ENCODE measurements at regions not wholly inside any gene's neighbourhood (a gene's known extent, or its start where the extent isn't known, plus 50 kb on each side); places are given as distances from the start of the nearest gene placed in this dataset.
"Not testable (repeated sequence)": the region's sequence is repeated elsewhere in the genome, so short reads cannot be mapped to it uniquely, and the experiment has no call there.

DNA sequence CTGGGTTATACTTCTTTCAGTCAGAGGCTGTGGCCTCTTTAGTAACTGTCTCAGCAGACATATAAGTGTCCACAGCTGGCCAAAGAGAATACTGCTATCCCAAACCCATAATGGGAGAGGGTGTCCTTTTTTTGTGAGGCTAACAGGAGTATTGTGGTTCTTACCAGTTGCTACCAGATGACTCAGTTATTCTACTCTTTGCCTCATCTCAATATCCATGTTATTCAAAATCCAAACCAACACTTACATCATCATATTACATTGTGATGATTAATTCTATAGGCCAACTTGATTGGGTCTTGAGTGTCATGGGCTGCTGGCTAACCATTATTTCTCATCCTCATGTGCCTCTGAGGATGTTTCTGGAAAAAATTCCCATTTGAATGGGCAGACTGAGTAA lies 120.9 kb downstream of the TMEM168 start:
- no peak overlapping the region for H3K27ac ChIP-seq
- no peak overlapping the region for H3K4me3 ChIP-seq
- no peaks in the 10 kb centered on the region for H3K27me3 ChIP-seq
- no peaks in the 10 kb centered on the region for H3K9me3 ChIP-seq
- TF ChIP-seq, protein P1, sequence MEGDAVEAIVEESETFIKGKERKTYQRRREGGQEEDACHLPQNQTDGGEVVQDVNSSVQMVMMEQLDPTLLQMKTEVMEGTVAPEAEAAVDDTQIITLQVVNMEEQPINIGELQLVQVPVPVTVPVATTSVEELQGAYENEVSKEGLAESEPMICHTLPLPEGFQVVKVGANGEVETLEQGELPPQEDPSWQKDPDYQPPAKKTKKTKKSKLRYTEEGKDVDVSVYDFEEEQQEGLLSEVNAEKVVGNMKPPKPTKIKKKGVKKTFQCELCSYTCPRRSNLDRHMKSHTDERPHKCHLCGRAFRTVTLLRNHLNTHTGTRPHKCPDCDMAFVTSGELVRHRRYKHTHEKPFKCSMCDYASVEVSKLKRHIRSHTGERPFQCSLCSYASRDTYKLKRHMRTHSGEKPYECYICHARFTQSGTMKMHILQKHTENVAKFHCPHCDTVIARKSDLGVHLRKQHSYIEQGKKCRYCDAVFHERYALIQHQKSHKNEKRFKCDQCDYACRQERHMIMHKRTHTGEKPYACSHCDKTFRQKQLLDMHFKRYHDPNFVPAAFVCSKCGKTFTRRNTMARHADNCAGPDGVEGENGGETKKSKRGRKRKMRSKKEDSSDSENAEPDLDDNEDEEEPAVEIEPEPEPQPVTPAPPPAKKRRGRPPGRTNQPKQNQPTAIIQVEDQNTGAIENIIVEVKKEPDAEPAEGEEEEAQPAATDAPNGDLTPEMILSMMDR (IDR thresholded peaks at IDR 0.05), result no peak
- no peak for TF ChIP-seq EP300 (IDR thresholded peaks at IDR 0.05)
- no peak for TF ChIP-seq POLR2A (IDR thresholded peaks at IDR 0.05)
- H3K4me1 ChIP-seq, result no peaks in the 10 kb centered on the region
- DNase-seq (ENCODE audit: low spot score in 2 of 2), result no peak
- H3K36me3 ChIP-seq, result no peaks in the 10 kb centered on the region

DNA sequence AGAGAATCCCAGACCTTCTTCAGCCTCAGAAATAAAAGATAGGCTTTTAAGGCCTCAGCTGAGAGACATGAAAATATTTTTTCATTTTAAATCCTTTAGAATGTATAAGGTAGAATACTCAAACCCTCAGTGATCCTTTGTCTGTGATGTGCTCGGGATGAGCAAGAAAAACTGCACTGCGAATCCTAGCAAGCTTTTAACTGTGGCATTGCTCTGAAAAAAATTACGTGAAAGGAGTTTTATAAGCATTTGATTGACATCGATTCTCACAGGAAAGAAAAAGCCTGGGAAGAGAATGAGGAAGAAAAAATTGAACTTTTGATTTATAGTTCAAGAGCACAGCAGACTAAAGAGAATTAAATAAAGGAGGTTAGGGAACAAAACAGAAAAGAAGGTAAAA lies 120.0 kb downstream of the TMEM168 start:
- TF ChIP-seq POLR2A (IDR thresholded peaks at IDR 0.05) (no peak), EP300 (IDR thresholded peaks at IDR 0.05) (no peak)
- TF ChIP-seq, protein P1 (IDR thresholded peaks at IDR 0.05), result no peak
- Histone ChIP-seq H3K27me3 (no peaks in the 10 kb centered on the region), H3K4me1 (no peaks in the 10 kb centered on the region), H3K36me3 (no peaks in the 10 kb centered on the region), H3K27ac (no peak overlapping the region), H3K9me3 (no peaks in the 10 kb centered on the region), H3K4me3 (no peak overlapping the region)
- 88 to 89% methylated on average over 4 of the region's 4 CpGs for WGBS, 2 donors
- DNase-seq (ENCODE audit: low spot score in 2 of 2), result no peak

DNA sequence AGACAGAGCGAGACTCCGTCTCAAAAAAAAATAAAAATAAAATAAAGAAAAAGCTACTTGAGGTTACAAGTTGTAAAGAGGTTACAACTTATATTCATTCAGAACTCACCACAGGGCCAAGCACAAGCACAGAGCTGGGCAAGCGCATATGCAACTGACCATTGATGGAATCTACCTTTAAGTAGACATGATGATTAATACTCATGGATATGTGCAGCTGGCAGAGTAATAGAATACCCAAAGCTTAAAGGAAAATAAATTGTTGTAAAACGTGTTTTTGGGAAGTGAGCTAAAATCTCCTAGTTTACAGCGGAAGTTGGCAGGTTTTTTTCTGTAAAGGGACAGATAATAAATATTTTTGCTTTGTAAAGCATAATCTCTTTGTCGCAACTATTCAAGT lies 111.6 kb downstream of the TMEM168 start:
- Histone ChIP-seq H3K36me3 (no peaks in the 10 kb centered on the region), H3K27me3 (no peaks in the 10 kb centered on the region), H3K4me1 (no peaks in the 10 kb centered on the region), H3K27ac (no peak overlapping the region), H3K4me3 (no peak overlapping the region), H3K9me3 (peaks cover 0 to under 1% (median 0%) of the 10 kb centered on the region in 4 donors)
- no peak for DNase-seq (ENCODE audit: low spot score in 2 of 2)
- WGBS, 2 donors, result 78 to 83% methylated on average over 6 of the region's 6 CpGs
- TF ChIP-seq EP300 (IDR thresholded peaks at IDR 0.05) (no peak), POLR2A (IDR thresholded peaks at IDR 0.05) (no peak)
- TF ChIP-seq, protein P1 (IDR thresholded peaks at IDR 0.05), result no peak

DNA sequence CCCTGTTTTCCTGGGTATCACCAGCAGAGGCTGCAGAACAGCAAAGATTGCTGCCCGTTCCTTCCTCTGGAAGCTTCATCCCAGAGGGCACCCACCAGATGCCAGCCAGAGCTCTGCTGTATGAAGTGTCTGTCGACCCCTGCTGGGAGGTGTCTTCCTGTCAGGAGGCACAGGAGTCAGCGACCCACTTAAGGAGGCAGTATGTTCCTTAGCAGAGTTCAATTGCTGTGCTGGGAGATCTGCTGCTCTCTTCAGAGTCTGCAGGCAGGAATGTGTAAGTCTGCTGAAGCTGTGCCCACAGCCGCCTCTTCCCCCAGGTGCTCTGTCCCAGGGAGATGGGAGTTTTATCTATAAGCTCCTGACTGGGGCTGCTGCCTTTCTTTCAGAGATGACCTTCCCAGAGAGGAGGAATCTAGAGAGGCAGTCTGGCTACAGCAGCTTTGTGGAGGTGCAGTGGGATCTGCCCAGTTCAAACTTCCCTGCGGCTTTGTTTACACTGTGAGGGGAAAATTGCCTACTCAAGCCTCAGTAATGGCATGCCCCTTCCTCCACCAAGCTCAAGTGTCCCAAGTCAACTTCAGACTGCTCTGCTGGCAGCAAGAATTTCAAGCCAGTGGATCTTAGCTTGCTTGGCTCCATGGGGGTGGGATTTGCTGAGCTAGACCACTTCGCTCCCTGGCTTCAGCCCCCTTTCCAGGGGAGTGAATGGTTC lies 100.6 kb downstream of the TMEM168 start:
- H3K9me3 ChIP-seq, result peaks cover 0 to 33% (median 0%) of the 10 kb centered on the region in 4 donors
- H3K36me3 ChIP-seq; H3K27ac ChIP-seq; H3K27me3 ChIP-seq; H3K4me1 ChIP-seq; DNase-seq (ENCODE audit: low spot score in 2 of 2); H3K4me3 ChIP-seq: not testable (repeated sequence)
- 64 to 73% methylated on average over 5 to 6 of the region's 6 CpGs for WGBS, 2 donors

DNA sequence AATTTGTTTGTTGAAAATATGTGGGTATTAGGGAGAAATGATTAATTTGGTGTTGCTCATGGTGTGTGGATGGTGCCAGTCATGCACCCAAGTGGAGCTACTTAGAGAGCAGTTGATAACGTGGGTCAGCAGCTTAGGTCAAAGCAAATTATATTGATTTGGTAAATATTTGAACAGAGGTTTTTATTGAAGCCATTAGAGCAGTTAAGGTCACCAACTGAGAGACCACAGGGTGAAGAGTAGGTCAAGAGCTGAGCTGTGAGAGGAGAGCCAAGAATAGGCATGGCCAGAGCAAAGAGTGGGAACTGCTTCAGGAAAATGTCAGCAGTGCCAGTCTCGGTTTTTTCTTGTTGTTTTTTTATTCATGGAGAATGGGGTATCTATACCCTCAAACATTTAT lies 97.9 kb downstream of the TMEM168 start:
- 31 to 34% methylated on average over 2 of the region's 2 CpGs for WGBS, 2 donors
- H3K27me3 ChIP-seq, result no peaks in the 10 kb centered on the region
- TF ChIP-seq, protein P1 (IDR thresholded peaks at IDR 0.05), result no peak
- TF ChIP-seq POLR2A (IDR thresholded peaks at IDR 0.05), result no peak
- TF ChIP-seq EP300 (IDR thresholded peaks at IDR 0.05), result no peak
- peaks cover 0 to 29% (median 2%) of the 10 kb centered on the region in 4 donors for H3K9me3 ChIP-seq
- no peak for DNase-seq (ENCODE audit: low spot score in 2 of 2)
- H3K4me1 ChIP-seq, result no peaks in the 10 kb centered on the region
- no peak overlapping the region for H3K4me3 ChIP-seq
- H3K36me3 ChIP-seq, result no peaks in the 10 kb centered on the region
- no peak overlapping the region for H3K27ac ChIP-seq

DNA sequence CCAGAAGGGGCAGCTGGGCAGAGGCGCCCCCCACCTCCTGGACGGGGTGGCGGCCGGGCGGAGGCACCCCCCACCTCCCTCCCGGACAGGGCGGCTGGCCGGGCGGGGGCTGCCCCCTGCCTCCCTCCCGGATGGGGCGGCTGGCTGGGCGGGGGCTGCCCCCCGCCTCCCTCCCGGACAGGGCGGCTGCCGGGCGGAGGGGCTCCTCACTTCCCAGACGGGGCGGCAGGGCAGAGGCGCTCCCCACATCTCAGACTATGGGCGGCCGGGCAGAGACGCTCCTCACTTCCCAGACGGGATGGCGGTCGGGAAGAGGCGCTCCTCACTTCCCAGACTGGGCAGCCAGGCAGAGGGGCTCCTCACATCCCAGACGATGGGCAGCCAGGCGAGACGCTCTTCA lies 93.0 kb downstream of the TMEM168 start:
- not testable (repeated sequence) for H3K4me3 ChIP-seq; H3K27me3 ChIP-seq; H3K27ac ChIP-seq; H3K36me3 ChIP-seq; DNase-seq (ENCODE audit: low spot score in 2 of 2); H3K4me1 ChIP-seq
- 98% methylated on average over 15 of the region's 30 CpGs; no CpG with 5 or more reads in 1 of the 2 donors for WGBS, 2 donors
- H3K9me3 ChIP-seq, result peaks cover 0 to 32% (median 2%) of the 10 kb centered on the region in 4 donors
